OCI-LY7 (cell line): ENCODE measurements at regions not wholly inside any gene's neighbourhood (a gene's known extent, or its start where the extent isn't known, plus 50 kb on each side); places are given as distances from the start of the nearest gene placed in this dataset.

Experiments used
- BruUV-seq: library from RNA; stranded (reverse); fragments of 400-500 nt; replicated peaks from 2 replicates; lab custom pipeline; 2021; lab: Mats Ljungman, UMichigan
- CTCF ChIA-PET: fragments of 300-600 bp; sonication (Branson Sonifier 250); formaldehyde crosslinking; loops from one replicate; lab custom pipeline; 2022; ENCODE audit warnings: antibody characterized with exemption; ENCODE audit not compliant: unreplicated experiment; lab: Charles Lee
- POLR2A ChIA-PET: fragments of 300-600 bp; sonication (Branson Sonifier 250); formaldehyde crosslinking; loops from one replicate; lab custom pipeline; 2022; ENCODE audit warnings: antibody characterized with exemption; lab: Charles Lee
- DNase-seq: peaks from one replicate; pipeline ENCODE4 v3.0.0-alpha.2; 2015; ENCODE audit warnings: low spot score
- H2AFZ ChIP-seq: fragments of 200-600 bp; sonication (generic), shearing (Covaris generic); 2 replicates; pipeline ENCODE4 v1.6.1; 2014; ENCODE audit warnings: mild to moderate bottlenecking, antibody characterized with exemption, low read length, moderate library complexity
- H3K27ac ChIP-seq: fragments of 200-600 bp; sonication (generic); 2 replicates; pipeline ENCODE4 v1.5.1; 2014; ENCODE audit warnings: mixed run types, low read depth, mild to moderate bottlenecking, moderate library complexity, low read length, inconsistent platforms; ENCODE audit not compliant: poor library complexity, severe bottlenecking
- H3K36me3 ChIP-seq: fragments of 200-600 bp; sonication (generic); 2 replicates; pipeline ENCODE4 v1.6.1; 2014; ENCODE audit warnings: mild to moderate bottlenecking, antibody characterized with exemption, low read length, moderate library complexity, mixed read lengths; ENCODE audit not compliant: insufficient read depth
- H3K4me1 ChIP-seq: fragments of 200-600 bp; sonication (generic); 2 replicates; pipeline ENCODE4 v1.5.1; 2014; ENCODE audit warnings: mild to moderate bottlenecking, low read length; ENCODE audit not compliant: insufficient read depth, poor library complexity, severe bottlenecking
- H3K4me2 ChIP-seq: fragments of 200-600 bp; sonication (generic); 2 replicates; pipeline ENCODE4 v1.6.1; 2014; ENCODE audit warnings: mild to moderate bottlenecking, low read length
- H3K4me3 ChIP-seq: fragments of 200-600 bp; sonication (generic); 2 replicates; pipeline ENCODE4 v1.5.1; 2014; ENCODE audit warnings: mild to moderate bottlenecking, low read depth, low read length; ENCODE audit not compliant: poor library complexity, severe bottlenecking
- H3K79me2 ChIP-seq: fragments of 200-600 bp; sonication (generic); 2 replicates; pipeline ENCODE4 v1.6.1; 2016; ENCODE audit warnings: low read depth, mild to moderate bottlenecking, low read length, moderate library complexity, mixed read lengths; ENCODE audit not compliant: insufficient read depth
- H3K9me2 ChIP-seq: fragments of 200-600 bp; sonication (generic); 2 replicates; pipeline ENCODE4 v1.6.1; 2016; ENCODE audit warnings: mild to moderate bottlenecking, low read length, mixed read lengths; ENCODE audit not compliant: insufficient read depth
- H3K9me3 ChIP-seq: fragments of 200-600 bp; sonication (generic); 2 replicates; pipeline ENCODE4 v1.6.1; 2014; ENCODE audit warnings: mild to moderate bottlenecking, mixed run types, low read length, mixed read lengths
- H4K20me1 ChIP-seq: fragments of 200-600 bp; sonication (generic); 2 replicates; pipeline ENCODE4 v1.6.1; 2014; ENCODE audit warnings: mild to moderate bottlenecking, antibody characterized with exemption, low read length, moderate library complexity, mixed read lengths; ENCODE audit not compliant: insufficient read depth
- CTCF ChIP-seq: fragments of 200-600 bp; sonication (generic); conservative IDR thresholded peaks from 2 replicates; pipeline ENCODE4 v1.5.1; 2014; ENCODE audit warnings: mild to moderate bottlenecking, antibody characterized with exemption, low read length, moderate library complexity, mixed read lengths
- EZH2phosphoT487 ChIP-seq: fragments of 200-600 bp; sonication (generic); IDR thresholded peaks from 2 replicates; pipeline ENCODE4 v1.6.1; 2018; ENCODE audit warnings: low read depth, borderline replicate concordance, mild to moderate bottlenecking, mixed run types, antibody characterized with exemption, low read length, moderate library complexity, mixed read lengths
- intact Hi-C: fragments of 100-400 bp; cut with micrococcal nuclease; formaldehyde crosslinking; loops from one replicate; pipeline ENCODE4 v1.10.0; 2022; ENCODE audit not compliant: unreplicated experiment

- DNase-seq, result no peak
- intact Hi-C loops, result no loop called here
- ChIA-PET POLR2A (no interaction called here), CTCF (no interaction called here)
- no peaks in the 10 kb centered on the region for H3K9me3 ChIP-seq
- no TSS peak for BruUV-seq
- no peak overlapping the region for H3K4me3 ChIP-seq
- H3K36me3 ChIP-seq, result no peaks in the 10 kb centered on the region
- TF ChIP-seq CTCF, result no peak
- TF ChIP-seq EZH2phosphoT487, result no peak
- no peaks in the 10 kb centered on the region for H4K20me1 ChIP-seq
- no peaks in the 10 kb centered on the region for H3K4me1 ChIP-seq
- no peaks in the 10 kb centered on the region for H3K79me2 ChIP-seq
- no peaks in the 10 kb centered on the region for H3K9me2 ChIP-seq
- H3K4me2 ChIP-seq, result no peak overlapping the region
- H3K27ac ChIP-seq, result no peak overlapping the region
- H2AFZ ChIP-seq, result no peak overlapping the region
Measured at GRCh38 chr3:21888656-21889055, 137.6 kb upstream of the ZNF385D start.

DNA sequence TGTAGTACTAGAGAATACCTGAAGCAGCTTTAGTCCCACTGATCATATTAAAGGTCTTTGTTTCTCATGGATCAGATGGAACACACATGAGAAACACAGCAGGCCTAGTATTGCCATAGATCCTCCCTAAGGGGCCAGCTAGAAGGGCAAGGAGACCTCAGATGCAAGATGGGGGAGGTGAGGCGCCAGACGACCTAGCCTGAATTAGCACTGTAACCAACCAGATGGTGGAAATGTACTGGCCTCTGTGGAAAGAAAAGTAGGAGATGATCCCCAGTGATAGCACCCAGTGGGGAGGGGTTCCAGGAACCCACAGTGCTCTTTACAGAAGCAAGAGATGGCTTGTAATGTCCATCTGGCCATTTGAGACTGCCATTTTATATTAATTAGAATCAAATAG lies 138.2 kb upstream of the ZNF385D start:
- Histone ChIP-seq H3K27ac (no peak overlapping the region), H3K36me3 (no peaks in the 10 kb centered on the region), H3K9me2 (no peaks in the 10 kb centered on the region), H3K9me3 (no peaks in the 10 kb centered on the region), H4K20me1 (no peaks in the 10 kb centered on the region), H3K4me3 (no peak overlapping the region), H2AFZ (no peak overlapping the region), H3K4me1 (no peaks in the 10 kb centered on the region), H3K4me2 (no peak overlapping the region), H3K79me2 (no peaks in the 10 kb centered on the region)
- no peak for DNase-seq
- TF ChIP-seq EZH2phosphoT487, result no peak
- no peak for TF ChIP-seq CTCF
- ChIA-PET POLR2A (no interaction called here), CTCF (no interaction called here)
- intact Hi-C loops, result no loop called here
- BruUV-seq, result no TSS peak

GRCh38 chr3:21892104-21892503 lies 141.1 kb upstream of the ZNF385D start:
- CTCF ChIA-PET, result no interaction called here
- POLR2A ChIA-PET, result interaction anchor here (0.7 kb wide), 1 partner anchor 1359 kb away, joined by 3 read pairs; no protein-coding TSS in a partner anchor
- BruUV-seq, result no TSS peak

More at GRCh38 chr3:21892104-21892503, 141.1 kb upstream of the ZNF385D start:
- H4K20me1 ChIP-seq, result no peaks in the 10 kb centered on the region
- no peak for DNase-seq
- H3K4me3 ChIP-seq, result no peak overlapping the region
- no peak overlapping the region for H3K4me2 ChIP-seq
- TF ChIP-seq CTCF (no peak), EZH2phosphoT487 (no peak)
- no peak overlapping the region for H3K27ac ChIP-seq
- H3K4me1 ChIP-seq, result no peaks in the 10 kb centered on the region
- no peaks in the 10 kb centered on the region for H3K9me3 ChIP-seq
- H2AFZ ChIP-seq, result no peak overlapping the region
- intact Hi-C loops, result loop anchor here (5.0 to 10.0 kb wide), 3 partner anchors 875 to 1547 kb away; no protein-coding TSS in a partner anchor
- no peaks in the 10 kb centered on the region for H3K79me2 ChIP-seq
- no peaks in the 10 kb centered on the region for H3K9me2 ChIP-seq
- H3K36me3 ChIP-seq, result no peaks in the 10 kb centered on the region
